OCI-LY3 (cell line): ENCODE measurements at regions not wholly inside any gene's neighbourhood (a gene's known extent, or its start where the extent isn't known, plus 50 kb on each side); places are given as distances from the start of the nearest gene placed in this dataset.

Source experiments
- H2AFZ ChIP-seq: fragments of 200-600, 300-600 bp; shearing (Covaris generic); 2 replicates; pipeline ENCODE4 v1.6.0; 2014; ENCODE audit warnings: antibody characterized with exemption, low read depth, low read length
- H3K27ac ChIP-seq: fragments of 200-600, 300-600 bp; sonication (generic); 2 replicates; pipeline ENCODE4 v1.5.1; 2014; ENCODE audit warnings: mild to moderate bottlenecking, low read length, moderate library complexity, mixed read lengths
- H3K27me3 ChIP-seq: fragments of 200-600, 300-600 bp; sonication (generic); 2 replicates; pipeline ENCODE4 v1.6.1; 2014; ENCODE audit warnings: low read depth, low read length, mixed read lengths
- H3K36me3 ChIP-seq: fragments of 200-600, 300-600 bp; sonication (generic); replicated peaks from 2 replicates; pipeline ENCODE3; 2014; ENCODE audit warnings: low read depth, low read length, mixed read lengths
- H3K4me1 ChIP-seq: fragments of 300-600, 200-600 bp; sonication (generic); 2 replicates; pipeline ENCODE4 v1.6.1; 2014; ENCODE audit warnings: low read length, mixed read lengths
- H3K4me2 ChIP-seq: fragments of 200-600, 300-600 bp; sonication (generic); 2 replicates; pipeline ENCODE4 v1.6.1; 2014; ENCODE audit warnings: low read length, mixed read lengths
- H3K4me3 ChIP-seq: fragments of 300-600, 200-600 bp; sonication (generic); 2 replicates; pipeline ENCODE4 v1.5.1; 2014; ENCODE audit warnings: antibody characterized with exemption, mild to moderate bottlenecking, low read length, moderate library complexity
- H3K79me2 ChIP-seq: fragments of 300-600, 200-600 bp; shearing (Covaris generic); 2 replicates; pipeline ENCODE4 v1.6.1; 2014; ENCODE audit warnings: mild to moderate bottlenecking, low read length, mixed read lengths
- H3K9ac ChIP-seq: fragments of 300-600, 200-600 bp; shearing (Covaris generic); 2 replicates; pipeline ENCODE4 v1.6.0; 2014; ENCODE audit warnings: mild to moderate bottlenecking, low read length, moderate library complexity
- H3K9me3 ChIP-seq: fragments of 200-600, 300-600 bp; shearing (Covaris generic); 2 replicates; pipeline ENCODE4 v1.6.1; 2014; ENCODE audit warnings: low read length, mixed read lengths; ENCODE audit not compliant: insufficient read depth
- H4K20me1 ChIP-seq: fragments of 200-600, 300-600 bp; sonication (generic); 2 replicates; pipeline ENCODE4 v1.6.1; 2016; ENCODE audit warnings: low read length, mixed read lengths; ENCODE audit not compliant: insufficient read depth
- EZH2phosphoT487 ChIP-seq: fragments of 200-600 bp; shearing (Covaris generic); IDR thresholded peaks from 2 replicates; pipeline ENCODE4 v1.6.1; 2018; ENCODE audit warnings: antibody characterized with exemption, mixed run types, low read depth
- TF ChIP-seq, protein P1 (sequence below): fragments of 200-600, 300-600 bp; sonication (generic); IDR thresholded peaks from 2 replicates; pipeline ENCODE4 v1.5.1; 2014; ENCODE audit warnings: antibody characterized with exemption, low read length, low read depth

DNA sequence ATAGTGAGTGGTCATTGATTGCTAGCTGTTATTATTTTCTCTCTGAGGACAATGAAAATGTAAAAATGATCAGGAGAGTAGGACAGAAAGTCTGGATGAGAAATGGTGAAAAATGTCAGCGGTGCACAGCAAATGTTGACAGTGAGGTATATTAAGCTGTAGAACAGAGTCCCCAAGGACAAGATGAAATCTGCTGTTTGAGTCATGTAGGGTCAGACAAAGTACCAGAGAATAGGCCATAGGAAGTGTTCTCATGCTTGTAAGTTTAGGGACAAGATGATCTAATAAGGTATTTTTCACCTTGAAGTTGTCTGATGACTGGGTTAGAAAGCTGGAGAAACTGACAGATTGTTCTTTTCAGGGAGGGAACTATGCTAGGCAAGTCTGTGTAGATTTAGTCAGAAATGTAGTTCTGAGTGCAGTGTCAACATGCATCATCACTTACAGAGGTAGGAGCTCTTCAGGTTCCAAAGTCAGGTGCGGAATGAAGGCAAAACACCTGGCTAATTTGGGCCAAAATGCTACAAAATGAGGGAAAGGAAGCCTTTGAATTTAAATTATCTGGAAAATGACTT is 369.3 kb downstream of the DLEU7 start:
- Histone ChIP-seq H3K4me3 (no peak overlapping the region), H3K36me3 (no peaks in the 10 kb centered on the region), H3K9ac (no peak overlapping the region), H2AFZ (no peak overlapping the region), H3K4me2 (no peak overlapping the region), H3K27me3 (no peaks in the 10 kb centered on the region), H4K20me1 (no peaks in the 10 kb centered on the region), H3K79me2 (no peaks in the 10 kb centered on the region), H3K4me1 (peaks cover 7% of the 10 kb centered on the region), H3K9me3 (no peaks in the 10 kb centered on the region), H3K27ac (no peak overlapping the region)
- TF ChIP-seq EZH2phosphoT487 = no peak
- TF ChIP-seq, protein P1, sequence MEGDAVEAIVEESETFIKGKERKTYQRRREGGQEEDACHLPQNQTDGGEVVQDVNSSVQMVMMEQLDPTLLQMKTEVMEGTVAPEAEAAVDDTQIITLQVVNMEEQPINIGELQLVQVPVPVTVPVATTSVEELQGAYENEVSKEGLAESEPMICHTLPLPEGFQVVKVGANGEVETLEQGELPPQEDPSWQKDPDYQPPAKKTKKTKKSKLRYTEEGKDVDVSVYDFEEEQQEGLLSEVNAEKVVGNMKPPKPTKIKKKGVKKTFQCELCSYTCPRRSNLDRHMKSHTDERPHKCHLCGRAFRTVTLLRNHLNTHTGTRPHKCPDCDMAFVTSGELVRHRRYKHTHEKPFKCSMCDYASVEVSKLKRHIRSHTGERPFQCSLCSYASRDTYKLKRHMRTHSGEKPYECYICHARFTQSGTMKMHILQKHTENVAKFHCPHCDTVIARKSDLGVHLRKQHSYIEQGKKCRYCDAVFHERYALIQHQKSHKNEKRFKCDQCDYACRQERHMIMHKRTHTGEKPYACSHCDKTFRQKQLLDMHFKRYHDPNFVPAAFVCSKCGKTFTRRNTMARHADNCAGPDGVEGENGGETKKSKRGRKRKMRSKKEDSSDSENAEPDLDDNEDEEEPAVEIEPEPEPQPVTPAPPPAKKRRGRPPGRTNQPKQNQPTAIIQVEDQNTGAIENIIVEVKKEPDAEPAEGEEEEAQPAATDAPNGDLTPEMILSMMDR = no peak

DNA sequence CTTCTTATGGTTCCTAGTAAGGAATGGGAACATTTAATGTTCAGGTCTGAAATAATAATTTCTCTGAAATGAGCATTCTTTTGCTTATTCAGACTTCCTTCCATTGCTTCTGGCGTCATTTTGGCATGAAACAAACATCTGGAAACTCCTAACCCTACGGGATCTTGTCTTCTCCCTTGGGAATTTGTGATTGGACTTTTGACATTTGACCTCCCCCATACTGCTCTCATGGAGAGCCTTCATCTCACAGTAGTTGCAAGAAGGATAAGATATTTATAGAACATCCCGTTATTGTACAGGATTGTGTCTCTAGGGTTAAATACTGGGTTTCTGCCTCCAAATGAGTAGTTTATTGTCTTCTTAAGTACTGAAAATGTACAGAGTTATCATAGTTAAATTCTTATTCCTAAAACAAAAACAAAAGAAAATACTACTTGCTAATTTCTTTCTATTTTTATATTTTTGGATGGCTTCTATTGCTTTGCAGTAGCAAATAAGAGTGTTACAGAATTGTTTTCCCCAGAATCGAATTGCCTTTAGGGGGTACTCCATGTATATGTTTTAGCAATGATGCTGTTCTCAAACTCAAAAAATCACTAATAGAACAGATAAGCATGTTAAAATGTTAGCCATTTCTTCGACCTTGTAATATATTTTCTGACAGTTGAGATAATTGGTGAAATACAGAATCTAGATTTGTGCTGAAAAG is 366.8 kb downstream of the DLEU7 start:
- H3K79me2 ChIP-seq = no peaks in the 10 kb centered on the region
- no peaks in the 10 kb centered on the region for H4K20me1 ChIP-seq
- no peak overlapping the region for H3K27ac ChIP-seq
- H3K36me3 ChIP-seq = no peaks in the 10 kb centered on the region
- H3K4me2 ChIP-seq = no peak overlapping the region
- H3K9ac ChIP-seq = no peak overlapping the region
- no peaks in the 10 kb centered on the region for H3K27me3 ChIP-seq
- no peaks in the 10 kb centered on the region for H3K9me3 ChIP-seq
- no peak for TF ChIP-seq EZH2phosphoT487
- TF ChIP-seq, protein P1 = peak; percentile 16; the same call in 1 of the 2 replicates
- peaks cover 18% of the 10 kb centered on the region for H3K4me1 ChIP-seq
- H2AFZ ChIP-seq = no peak overlapping the region
- H3K4me3 ChIP-seq = no peak overlapping the region

DNA sequence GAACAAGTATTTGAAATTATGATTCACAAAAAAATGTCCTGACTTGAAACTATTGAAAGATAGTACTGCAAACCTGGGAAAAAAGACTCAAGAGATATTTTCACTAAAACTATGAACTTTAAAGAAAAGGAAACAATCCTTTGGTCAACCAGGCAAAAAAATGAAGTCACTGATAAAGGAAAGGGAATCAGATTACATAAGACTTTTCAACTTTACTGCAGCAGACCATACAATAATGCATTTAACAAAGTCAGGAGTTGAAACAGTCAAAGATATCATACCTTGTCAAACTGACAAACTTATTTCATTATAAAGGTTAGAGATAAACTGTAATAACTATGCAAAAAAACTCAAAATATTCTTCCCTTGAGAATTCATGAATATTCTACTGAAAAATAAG is 361.6 kb downstream of the DLEU7 start:
- TF ChIP-seq, protein P1 = no peak
- no peak for TF ChIP-seq EZH2phosphoT487
- Histone ChIP-seq H3K79me2 (no peaks in the 10 kb centered on the region), H3K4me2 (no peak overlapping the region), H3K27me3 (0 out of 2 replicates have a peak, but pooled peaks cover 4% of the 10 kb centered on the region), H4K20me1 (no peaks in the 10 kb centered on the region), H3K4me3 (no peak overlapping the region), H3K4me1 (peaks cover 18% of the 10 kb centered on the region), H3K36me3 (no peaks in the 10 kb centered on the region), H2AFZ (no peak overlapping the region), H3K27ac (no peak overlapping the region), H3K9me3 (no peaks in the 10 kb centered on the region), H3K9ac (no peak overlapping the region)

DNA sequence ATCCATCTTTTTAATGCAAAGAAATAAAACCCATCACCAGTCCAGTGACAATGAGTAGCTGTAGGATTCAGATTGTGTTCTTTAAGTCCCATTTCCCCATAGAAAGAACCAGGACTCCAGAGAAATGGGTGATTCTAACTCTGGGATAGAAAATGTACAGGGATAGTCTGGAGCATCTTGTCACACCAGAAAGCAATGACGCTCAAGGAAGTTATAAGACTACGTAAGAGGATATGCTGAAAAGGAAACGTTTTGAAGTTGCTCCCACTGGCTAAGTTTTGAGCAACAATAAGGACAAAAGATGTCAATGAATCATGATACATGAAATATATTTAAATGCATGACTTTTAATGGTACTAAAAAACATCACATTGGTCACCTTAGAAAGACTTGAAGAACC is 360.1 kb downstream of the DLEU7 start:
- no peak overlapping the region for H2AFZ ChIP-seq
- TF ChIP-seq EZH2phosphoT487 = no peak
- TF ChIP-seq, protein P1 = no peak

More for the DNA sequence above, 360.1 kb downstream of the DLEU7 start:
- H3K27me3 ChIP-seq = 0 out of 2 replicates have a peak, but pooled peaks cover 4% of the 10 kb centered on the region
- no peak overlapping the region for H3K4me3 ChIP-seq
- no peaks in the 10 kb centered on the region for H4K20me1 ChIP-seq
- H3K79me2 ChIP-seq = no peaks in the 10 kb centered on the region
- no peak overlapping the region for H3K27ac ChIP-seq
- no peak overlapping the region for H3K4me2 ChIP-seq
- no peaks in the 10 kb centered on the region for H3K36me3 ChIP-seq
- no peaks in the 10 kb centered on the region for H3K9me3 ChIP-seq
- H3K4me1 ChIP-seq = peaks cover 11% of the 10 kb centered on the region
- no peak overlapping the region for H3K9ac ChIP-seq
